HG03108 (cell line): ENCODE measurements at regions not wholly inside any gene's neighbourhood (a gene's known extent, or its start where the extent isn't known, plus 50 kb on each side); places are given as distances from the start of the nearest gene placed in this dataset.
"Not testable (repeated sequence)": the region's sequence is repeated elsewhere in the genome, so short reads cannot be mapped to it uniquely, and the experiment has no call there.

ENCODE experiments used
- ATAC-seq: cut with Tn5 transposase; IDR thresholded peaks from one replicate; pipeline ENCODE4 v1.9.1; 2021; ENCODE audit warnings: moderate library complexity; ENCODE audit not compliant: unreplicated experiment

DNA sequence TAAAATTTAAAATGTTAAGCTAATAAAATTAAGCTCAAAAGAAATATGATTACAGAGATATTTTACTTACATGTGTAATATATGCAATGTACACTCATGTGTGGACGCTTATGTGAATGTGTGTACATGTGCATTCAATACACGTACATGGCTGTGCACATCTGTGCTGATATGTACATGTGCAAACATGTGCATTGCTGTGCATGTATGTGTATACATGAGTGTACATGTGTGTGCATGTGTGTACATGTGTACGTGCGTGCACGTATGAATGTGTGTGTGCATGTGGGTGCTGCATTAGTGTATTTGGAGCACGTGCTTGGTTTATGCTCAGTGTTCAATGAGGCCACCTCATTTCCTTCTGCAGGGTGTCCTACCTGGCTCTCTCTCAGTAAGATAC is 88.2 kb upstream of the TMEM18 start:
- no peak for ATAC-seq

DNA sequence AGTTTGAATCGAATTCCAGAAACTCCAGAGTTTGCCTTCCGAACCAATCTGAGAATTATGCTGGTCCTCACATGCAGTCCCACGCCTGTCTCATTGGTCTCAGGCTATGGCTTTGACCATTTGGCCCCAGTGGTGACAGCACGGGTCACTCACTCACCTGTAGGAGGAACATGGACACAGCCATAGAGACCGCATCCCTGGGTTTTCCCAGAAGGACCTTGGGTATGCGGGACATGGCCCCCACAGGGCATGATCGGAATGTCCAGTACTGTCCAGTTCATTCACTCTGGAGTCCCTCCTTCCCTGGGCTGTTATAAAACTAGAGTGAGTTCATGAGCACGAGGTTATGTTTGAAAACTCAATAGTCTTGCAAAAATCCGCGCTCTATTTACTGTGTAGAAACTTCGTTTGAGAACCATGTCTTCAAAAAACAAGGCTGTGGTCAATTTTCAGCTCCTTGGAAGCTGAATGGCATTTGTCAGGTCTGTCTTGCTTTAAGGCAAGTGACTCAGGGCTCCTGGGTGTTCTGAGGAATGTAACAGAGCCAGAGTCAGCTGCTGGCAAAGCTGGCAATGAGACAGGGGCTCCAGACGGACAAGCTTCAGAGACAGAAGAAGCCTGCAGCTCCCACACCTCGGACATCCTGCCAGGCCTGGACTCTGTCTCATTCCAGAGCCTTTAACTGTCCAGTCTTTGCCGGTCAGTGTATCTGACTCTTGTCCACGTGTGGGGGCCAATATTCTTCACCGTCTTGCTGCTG is 86.7 kb upstream of the TMEM18 start:
- ATAC-seq, result no peak

DNA sequence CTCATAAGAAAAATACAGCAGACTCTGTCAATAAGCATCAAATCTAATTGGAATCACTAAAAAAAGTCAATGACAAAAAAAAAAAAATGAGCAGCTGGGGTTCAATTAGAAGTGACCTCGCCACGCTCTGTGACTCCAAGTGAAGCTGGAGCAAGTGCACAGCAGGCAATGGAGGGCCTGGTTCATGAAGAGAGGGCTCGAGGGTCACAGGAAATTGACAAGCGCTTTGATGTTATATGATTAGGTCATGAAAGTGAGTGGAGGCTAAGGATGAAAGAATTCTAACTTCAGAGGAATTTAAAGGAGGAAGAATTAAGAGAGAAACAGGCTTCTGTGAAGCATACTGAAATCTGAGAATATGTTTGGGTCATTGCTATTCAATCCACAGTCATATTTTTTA is 85.4 kb upstream of the TMEM18 start:
- no peak for ATAC-seq

DNA sequence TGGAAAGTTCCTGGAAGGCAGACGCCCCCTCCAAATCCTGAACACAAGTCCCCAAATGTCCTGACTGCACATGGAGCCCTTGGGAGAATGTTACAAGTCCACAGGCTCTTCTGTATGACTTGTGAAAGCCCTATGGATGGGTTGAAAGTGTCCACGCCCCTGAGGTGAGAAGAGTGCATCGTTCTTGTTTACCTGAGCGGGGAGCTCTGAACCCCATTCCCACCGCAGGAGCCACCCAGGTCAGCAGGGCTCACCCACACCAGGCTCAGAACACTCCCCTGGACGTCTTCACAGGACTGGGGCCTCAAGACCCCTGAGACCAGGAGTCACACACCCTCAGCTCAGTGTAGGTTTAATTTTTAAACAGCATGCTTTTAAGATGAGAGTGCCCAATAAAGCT is 84.2 kb upstream of the TMEM18 start:
- ATAC-seq, result no peak

DNA sequence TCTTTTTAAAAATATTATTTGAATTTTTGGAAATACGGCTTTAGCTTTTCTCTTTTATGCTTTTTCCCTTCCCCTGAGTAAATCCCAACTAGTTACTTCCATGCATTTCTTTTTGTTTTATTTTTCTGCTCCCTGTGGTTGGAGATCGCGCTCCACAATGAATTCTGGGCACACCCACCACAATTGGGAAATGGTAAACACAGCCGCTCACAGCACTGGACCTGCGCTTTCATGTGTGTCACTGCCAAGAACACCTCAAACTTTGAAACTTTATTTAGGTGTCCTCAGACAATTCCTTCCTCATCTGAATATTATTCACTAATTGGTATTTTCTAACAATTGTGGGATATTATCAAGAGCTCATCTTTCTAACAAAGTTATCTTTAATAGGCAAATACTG is 82.8 kb upstream of the TMEM18 start:
- no peak for ATAC-seq

DNA sequence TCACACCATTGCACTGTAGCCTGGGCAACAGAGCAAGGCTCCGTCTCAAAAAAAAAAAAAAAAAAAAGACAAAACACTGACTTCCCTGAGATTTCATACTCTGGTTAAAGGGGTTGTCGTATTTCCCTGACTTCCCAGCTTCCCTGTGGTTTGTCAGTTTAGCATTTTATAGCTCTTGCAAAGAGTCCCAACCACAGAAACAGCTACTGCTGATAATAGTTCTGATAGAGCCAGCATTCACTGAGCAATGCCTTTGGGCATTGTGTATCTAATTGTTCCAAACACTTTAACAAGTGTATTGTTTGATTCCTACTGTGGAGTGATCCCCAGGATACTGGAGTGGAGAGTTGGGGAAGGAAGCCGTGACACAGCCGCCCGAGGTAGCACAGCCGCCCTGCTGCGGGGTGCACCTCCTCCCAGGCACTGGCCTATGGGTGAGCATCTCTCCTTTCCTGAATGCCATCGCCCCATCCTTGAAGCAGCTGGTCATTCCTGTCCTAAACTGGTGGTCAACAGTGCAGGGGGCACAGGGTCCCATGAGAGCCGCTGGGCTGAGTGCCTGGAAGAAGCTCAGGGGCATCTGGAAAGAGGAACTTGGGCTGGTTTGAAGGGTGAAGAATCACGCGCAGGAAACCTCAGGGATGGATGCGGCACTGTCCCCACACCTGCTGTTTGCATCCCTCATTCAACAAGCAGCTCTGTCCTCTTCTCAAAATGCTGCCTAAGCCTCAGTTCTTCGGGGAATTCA is 81.0 kb upstream of the TMEM18 start:
- no peak for ATAC-seq

DNA sequence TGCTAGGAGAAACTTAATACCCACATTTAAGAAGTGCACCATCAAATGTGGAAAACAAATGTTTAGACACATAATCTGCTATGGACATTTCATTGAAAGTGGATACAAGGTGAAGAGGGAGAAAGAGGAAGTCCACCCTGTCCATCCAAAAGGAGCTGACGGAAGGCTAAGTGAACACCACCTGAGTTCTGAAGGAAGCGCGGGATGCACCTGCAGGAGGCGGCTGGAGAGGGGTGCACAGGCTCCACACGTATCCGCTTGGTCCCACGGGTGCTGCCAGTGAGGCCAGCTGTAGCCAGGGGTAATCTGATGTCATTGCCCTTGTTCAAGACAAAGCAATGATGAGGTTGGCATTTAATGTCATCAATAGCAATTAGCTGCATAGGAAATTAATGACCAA is 75.9 kb upstream of the TMEM18 start:
- ATAC-seq, result no peak

DNA sequence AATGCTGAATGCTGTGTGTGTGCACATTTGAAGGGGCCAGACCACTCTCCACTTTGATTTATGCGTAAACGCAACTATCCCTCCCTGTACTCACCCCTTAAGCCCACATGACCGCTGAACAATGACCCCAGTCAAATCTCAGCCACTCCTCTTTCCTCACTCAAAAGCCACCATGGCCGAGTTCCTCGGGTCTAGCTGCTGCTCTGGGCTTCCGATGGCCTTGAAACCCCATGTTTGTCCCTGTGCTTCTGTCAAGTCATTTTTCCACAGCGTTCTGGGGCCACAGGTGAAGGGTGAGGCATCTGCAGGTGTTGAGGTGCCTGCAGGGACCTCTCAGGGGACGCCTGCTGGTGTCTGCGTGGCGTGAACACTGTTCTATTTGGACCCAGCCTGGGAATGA is 74.3 kb upstream of the TMEM18 start:
- no peak for ATAC-seq

DNA sequence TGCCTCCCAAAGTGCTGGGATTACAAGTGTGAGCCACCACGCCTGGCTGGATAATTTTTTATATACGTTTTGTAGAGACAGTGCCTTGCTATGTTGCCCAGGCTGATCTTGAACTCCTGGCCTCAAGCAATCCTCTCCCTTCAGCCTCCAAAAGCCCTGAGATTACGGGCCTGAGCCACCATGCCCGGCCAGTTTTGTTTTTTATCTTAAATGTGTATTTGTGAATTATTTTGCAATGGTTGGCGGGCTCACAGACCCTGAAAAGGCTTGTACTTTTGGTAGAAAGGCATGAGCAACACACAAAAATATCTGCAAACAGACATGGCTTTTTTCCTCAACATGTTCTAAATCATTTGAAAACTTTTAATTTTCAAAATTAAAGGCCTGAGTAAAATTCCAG is 73.4 kb upstream of the TMEM18 start:
- no peak for ATAC-seq

DNA sequence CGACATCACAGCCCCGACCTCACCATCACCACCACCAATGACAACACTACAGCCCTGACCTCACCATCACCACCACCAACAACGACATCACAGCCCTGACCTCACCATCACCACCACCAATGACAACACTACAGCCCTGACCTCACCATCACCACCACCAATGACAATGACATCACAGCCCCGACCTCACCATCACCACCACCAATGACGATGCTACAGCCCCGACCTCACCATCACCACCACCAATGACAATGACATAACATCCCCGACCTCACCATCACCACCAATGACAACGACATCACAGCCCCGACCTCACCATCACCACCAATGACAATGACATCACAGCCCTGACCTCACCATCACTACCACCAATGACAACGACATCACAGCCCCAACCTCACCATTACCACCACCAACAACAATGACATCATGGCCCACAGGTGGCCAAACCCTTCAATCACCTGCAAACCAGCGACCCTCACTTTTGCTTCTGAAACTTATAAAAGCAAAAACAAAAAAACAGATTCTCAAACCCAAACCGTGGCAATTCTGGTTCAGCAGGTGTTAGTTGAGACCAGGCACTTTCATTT is 70.7 kb upstream of the TMEM18 start:
- no peak for ATAC-seq

DNA sequence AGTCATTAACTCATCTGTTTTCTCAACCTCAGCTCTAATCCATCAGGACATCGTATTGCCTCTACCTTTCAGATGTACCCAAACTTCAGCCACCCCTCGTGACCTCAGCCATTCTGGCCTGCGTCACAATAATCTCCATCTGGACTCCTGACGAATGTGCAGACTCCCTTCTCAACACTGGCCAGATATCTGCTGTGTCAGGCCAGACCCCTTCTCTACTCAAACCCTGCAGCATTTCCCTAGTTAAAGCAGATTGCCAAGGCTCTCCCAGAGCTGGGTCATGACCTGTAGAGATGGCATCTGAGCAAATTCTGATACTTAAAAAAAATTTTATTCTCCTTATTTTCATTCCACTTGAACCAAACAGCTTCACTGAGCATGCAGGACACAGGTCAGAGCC is 69.5 kb upstream of the TMEM18 start:
- ATAC-seq, result no peak

DNA sequence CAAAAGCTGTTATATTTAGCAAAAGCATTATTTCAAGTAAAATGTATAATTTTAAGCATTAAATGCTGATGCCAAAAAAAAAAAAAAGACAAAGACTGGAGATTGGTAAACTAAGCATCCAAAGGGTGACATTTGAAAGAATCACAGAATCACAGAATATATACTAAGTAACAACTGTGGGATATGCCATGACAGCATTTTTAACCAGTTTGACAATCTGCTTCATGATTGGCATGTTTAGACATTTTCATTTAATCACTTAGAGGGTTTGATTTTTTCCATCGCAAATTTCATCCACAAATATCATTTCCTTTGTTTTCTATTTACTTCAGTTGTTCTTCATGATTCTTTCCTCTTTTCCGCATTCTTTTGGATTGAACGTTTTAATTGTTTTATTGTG is 66.9 kb upstream of the TMEM18 start:
- ATAC-seq, result no peak

DNA sequence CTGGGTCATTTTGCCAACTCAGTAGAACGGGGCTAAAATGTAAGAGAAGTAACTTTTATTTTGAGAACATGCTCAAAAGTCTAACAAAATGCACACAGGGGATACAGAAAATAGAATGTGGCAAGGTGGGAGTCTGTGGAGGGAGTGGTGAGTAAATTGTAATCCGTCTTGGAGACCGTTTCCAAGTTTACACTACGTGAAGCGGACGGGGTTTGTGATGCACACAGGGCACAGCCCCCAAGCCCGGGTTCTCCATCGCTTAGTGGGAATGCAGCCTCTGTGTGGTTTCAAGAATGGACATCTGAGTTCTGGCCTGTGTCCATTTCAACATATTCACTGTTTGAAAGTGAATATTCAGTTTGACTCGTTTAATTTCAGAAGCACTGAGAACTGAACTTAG is 65.0 kb upstream of the TMEM18 start:
- no peak for ATAC-seq

DNA sequence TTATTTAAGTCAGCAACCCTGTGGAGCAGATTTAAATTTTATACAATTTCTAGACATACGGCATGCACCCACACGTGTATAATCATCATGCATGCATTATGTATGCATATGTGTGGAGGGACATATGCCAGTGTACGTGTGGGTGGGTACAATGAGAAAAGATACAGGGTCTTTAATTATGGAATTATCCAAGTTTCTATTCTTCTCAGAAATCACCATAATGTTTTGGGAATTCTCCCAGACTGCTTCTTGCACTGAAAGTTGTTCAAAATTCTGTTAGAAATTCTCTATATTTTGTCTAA is 63.9 kb upstream of the TMEM18 start:
- no peak for ATAC-seq

DNA sequence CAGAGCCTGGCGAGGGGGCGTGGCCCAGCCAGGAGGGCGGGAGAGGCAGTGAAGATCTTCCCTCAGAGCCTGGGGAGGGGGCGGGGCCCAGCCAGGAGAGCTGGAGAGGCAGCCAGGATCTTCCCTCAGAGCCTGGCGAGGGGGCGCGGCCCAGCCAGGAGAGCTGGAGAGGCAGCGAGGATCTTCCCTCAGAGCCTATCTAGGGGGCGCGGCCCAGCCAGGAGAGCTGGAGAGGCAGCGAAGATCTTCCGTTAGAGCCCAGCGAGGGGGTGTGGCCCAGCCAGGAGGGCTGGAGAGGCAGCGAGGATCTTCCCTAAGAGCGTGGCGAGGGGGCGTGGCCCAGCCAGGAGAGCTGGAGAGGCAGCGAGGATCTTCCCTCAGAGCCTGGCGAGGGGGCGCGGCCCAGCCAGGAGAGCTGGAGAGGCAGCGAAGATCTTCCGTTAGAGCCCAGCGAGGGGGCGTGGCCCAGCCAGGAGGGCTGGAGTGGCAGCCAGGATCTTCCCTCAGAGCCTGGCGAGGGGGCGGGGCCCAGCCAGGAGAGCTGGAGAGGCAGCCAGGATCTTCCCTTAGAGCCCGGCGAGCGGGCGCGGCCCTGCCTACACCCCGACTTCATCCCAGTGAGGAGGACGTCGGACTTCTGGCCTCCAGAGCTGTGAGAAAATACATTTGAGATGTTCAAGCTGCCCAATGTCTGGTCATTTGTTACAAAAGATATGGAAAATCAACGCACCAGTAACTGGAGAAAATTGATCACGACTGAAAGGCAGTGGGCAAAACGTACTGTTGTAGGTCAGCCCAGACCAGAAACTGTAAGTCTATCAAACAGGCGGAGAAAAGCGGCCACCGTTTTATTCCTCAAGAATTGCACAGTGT is 63.4 kb upstream of the TMEM18 start:
- peak; percentile 62 for ATAC-seq

DNA sequence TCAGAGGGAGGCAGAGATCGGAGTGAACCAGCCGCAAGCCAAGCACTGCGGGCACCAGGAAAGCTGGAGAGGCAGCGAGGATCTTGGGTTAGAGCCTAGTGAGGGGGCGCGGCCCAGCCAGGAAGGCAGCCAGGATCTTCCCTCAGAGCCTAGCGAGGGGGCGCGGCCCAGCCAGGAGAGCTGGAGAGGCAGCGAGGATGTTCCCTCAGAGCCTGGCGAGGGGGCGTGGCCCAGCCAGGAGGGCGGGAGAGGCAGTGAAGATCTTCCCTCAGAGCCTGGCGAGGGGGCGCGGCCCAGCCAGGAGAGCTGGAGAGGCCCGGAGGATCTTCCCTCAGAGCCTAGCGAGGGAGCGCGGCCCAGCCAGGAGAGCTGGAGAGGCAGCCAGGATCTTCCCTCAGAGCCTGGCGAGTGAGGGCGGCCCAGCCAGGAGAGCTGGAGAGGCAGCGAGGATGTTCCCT is 62.7 kb upstream of the TMEM18 start:
- ATAC-seq, result not testable (repeated sequence)

DNA sequence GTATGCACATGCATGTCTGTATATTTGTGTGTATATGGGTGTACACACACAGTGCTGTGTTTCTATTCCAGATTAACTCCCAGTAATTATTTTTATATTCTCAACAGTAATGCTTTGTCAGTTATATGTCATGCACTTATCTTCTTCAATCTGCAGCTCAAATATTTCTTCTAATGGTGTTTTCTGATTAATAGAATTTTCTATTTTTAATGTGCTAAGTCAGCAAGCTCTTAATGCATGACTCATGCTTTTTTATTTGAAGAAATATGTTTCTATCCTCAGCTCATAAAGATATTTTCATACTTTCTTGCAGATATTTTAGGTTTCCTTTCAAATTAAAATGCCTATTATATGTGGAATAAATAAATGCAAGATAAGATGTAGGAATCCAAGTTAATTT is 59.7 kb upstream of the TMEM18 start:
- no peak for ATAC-seq

DNA sequence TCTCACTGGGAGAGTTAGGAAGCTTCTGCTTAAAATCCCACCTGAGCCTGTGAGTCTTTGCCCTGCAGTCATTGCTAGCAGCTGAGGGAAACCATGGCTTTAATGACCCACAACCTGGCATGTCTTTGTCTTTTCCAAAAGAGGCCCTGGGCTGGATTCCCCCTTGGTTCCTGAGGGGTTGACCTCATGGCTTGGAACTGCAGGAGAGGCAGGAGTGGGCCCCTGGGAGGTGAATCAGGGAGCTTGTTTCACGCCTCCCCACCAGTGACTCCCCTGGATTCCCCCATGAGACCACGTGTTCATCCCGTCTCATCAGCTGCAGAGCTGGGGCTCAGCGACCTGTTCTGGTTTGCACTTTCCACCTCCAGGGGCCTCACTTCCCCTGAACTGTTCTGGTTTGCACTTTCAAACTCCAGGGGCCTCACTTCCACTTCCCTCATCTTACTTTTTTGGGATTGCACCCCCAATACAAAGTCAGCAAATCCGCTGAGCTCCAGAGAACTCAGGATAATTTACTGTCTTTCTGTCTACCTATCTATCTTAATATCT is 58.5 kb upstream of the TMEM18 start:
- peak; percentile 41 for ATAC-seq

DNA sequence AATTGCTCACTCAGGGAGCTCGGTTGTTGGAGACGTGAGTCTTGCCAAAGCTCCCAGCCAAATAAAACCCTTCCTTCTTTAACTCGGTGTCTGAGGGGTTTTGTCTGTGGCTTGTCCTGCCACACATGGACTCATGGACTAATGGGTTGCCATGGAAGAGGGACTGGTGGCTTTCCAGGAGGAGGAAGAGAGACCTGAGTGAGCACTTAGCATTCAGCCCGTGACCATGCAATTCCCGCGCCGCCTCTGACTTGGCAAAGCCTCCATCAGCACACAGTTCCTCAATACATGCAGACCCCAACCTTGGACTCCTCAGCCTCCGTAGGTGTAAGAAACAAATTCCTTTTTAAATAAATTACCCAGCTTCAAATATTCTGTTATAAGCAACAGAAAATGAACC is 57.3 kb upstream of the TMEM18 start:
- no peak for ATAC-seq

DNA sequence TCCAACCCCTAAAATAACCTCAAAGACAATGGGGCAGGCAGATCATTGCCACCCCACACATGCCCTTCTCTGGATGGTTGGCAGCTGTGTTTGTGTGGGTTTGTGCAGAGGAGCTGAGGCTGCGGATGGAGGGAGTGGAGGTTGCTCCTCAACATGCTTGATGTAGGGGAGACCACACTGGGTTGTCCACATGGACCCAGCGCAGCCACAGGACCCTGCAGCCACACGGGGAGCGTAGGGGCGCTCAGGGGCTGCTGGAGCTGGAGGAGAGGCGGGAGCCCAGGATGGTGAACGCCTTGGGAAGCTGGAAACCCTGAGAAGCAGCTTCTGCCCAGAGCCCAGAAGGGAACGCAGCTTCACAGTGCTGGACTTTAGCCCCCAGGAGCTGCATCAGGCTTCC is 56.3 kb upstream of the TMEM18 start:
- ATAC-seq, result no peak

DNA sequence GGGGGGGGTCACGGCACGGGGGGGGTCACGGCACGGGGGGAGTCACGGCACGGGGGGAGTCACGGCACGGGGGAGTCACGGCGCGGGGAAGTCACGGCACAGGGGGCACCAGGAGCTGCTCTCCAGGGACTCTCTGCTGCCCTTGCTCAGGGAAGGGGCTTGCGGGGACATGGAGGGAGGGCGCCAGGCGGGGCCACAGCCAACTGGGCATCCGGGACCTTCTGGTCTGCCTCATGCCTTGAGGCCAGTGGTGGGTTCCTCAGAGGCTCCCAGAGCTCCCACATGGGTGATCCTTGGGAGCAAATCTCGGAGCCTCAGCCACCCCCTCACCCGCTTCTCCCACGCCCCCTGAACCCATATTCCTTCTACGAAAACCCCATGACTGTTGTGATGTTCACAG is 55.8 kb upstream of the TMEM18 start:
- no peak for ATAC-seq
